Stimulated activated CD8-positive, alpha-beta memory T cell treated with anti-CD3 and anti-CD28 coated beads, Interleukin-12 subunit alpha, Interleukin-12 subunit beta, amount 100 ng/mL, for 1 hour (primary cell): ENCODE measurements at regions not wholly inside any gene's neighbourhood (a gene's known extent, or its start where the extent isn't known, plus 50 kb on each side); places are given as distances from the start of the nearest gene placed in this dataset.
"Not testable (repeated sequence)": the region's sequence is repeated elsewhere in the genome, so short reads cannot be mapped to it uniquely, and the experiment has no call there.

ENCODE experiments used
- DNase-seq: peaks from one replicate; pipeline ENCODE4 v3.0.0-alpha.2; 2020; ENCODE audit warnings: low read depth

GRCh38 chr15:87752250-87752951, 504.1 kb downstream of the NTRK3 start:
- DNase-seq: no peak

- DNase-seq: no peak
These were observed 508.1 kb downstream of the NTRK3 start for GRCh38 chr15:87748483-87748882.

GRCh38 chr15:87747087-87747486, 509.5 kb downstream of the NTRK3 start:
- no peak for DNase-seq

GRCh38 chr15:87746333-87746732, 510.2 kb downstream of the NTRK3 start:
- no peak for DNase-seq

- no peak for DNase-seq
These were observed 511.7 kb downstream of the NTRK3 start for GRCh38 chr15:87744815-87745214.

GRCh38 chr15:87743562-87743961, 513.0 kb downstream of the NTRK3 start:
- no peak for DNase-seq

GRCh38 chr15:87741350-87741749, 515.2 kb downstream of the NTRK3 start:
- DNase-seq: no peak

- no peak for DNase-seq
These were observed 515.7 kb downstream of the NTRK3 start for GRCh38 chr15:87740655-87741344.

- no peak for DNase-seq
These were observed 516.7 kb downstream of the NTRK3 start for GRCh38 chr15:87739866-87740265.

GRCh38 chr15:87739081-87739480, 517.5 kb downstream of the NTRK3 start:
- no peak for DNase-seq

- DNase-seq: not testable (repeated sequence)
These were observed 519.1 kb downstream of the NTRK3 start for GRCh38 chr15:87737460-87737859.

GRCh38 chr15:87736891-87737389, 519.6 kb downstream of the NTRK3 start:
- DNase-seq: no peak

GRCh38 chr15:87736401-87736800, 520.1 kb downstream of the NTRK3 start:
- no peak for DNase-seq

GRCh38 chr15:87735522-87735921, 521.0 kb downstream of the NTRK3 start:
- DNase-seq: no peak

- no peak for DNase-seq
These were observed 521.8 kb downstream of the NTRK3 start for GRCh38 chr15:87734571-87735373.

- no peak for DNase-seq
These were observed 522.6 kb downstream of the NTRK3 start for GRCh38 chr15:87733977-87734376.

- DNase-seq: no peak
These were observed 523.0 kb downstream of the NTRK3 start for GRCh38 chr15:87733541-87733941.

GRCh38 chr15:87732976-87733375, 523.6 kb downstream of the NTRK3 start:
- DNase-seq: no peak

- no peak for DNase-seq
These were observed 524.9 kb downstream of the NTRK3 start for GRCh38 chr15:87731630-87732029.

- no peak for DNase-seq
These were observed 525.8 kb downstream of the NTRK3 start for GRCh38 chr15:87730706-87731105.

GRCh38 chr15:87728998-87729397, 527.5 kb downstream of the NTRK3 start:
- no peak for DNase-seq

- no peak for DNase-seq
These were observed 529.5 kb downstream of the NTRK3 start for GRCh38 chr15:87727073-87727472.

- DNase-seq: no peak
These were observed 532.2 kb downstream of the NTRK3 start for GRCh38 chr15:87724330-87724729.
